ENCODE measurements at regions not wholly inside any gene's neighbourhood (a gene's known extent, or its start where the extent isn't known, plus 50 kb on each side); places are given as distances from the start of the nearest gene placed in this dataset.

DNA sequence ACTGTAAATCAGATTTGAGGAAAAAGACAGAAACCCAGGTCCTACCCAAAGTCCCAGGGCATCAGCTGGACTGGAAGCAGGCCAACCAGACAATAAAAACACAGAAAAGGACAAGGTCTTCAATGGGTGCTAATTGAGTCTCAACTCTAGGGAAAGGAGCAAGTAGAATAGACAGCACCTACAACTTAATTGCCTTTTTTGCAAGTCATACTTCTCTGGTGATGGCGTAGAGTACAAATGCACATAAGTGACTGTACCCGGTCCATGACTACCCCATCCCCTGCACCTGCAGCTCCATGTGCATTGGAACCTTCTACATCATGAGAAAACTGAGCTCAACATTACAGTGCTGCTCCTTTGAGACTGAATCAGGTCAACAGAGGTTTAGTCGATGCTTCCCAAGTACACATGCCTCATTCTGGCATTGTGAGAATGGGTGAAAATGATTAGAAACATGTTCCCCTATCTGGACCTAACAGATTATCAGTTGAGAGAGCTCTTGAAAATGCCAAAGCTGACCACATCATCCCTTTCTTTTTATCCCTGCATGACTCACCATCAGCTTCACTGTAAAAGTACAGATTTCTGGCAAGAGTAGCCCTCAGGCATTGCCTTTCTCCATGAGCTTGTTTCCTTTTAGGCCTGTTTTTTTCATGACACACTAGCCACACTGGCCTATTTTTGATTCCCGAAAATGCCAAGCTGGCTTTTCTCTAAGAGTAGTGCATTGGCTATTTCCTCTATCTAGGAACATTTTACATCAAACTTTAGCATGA is 298.3 kb downstream of the HS3ST1 start:
- H3K27me3 ChIP-seq: no peaks in the 10 kb centered on the region
- TF ChIP-seq, protein P1, sequence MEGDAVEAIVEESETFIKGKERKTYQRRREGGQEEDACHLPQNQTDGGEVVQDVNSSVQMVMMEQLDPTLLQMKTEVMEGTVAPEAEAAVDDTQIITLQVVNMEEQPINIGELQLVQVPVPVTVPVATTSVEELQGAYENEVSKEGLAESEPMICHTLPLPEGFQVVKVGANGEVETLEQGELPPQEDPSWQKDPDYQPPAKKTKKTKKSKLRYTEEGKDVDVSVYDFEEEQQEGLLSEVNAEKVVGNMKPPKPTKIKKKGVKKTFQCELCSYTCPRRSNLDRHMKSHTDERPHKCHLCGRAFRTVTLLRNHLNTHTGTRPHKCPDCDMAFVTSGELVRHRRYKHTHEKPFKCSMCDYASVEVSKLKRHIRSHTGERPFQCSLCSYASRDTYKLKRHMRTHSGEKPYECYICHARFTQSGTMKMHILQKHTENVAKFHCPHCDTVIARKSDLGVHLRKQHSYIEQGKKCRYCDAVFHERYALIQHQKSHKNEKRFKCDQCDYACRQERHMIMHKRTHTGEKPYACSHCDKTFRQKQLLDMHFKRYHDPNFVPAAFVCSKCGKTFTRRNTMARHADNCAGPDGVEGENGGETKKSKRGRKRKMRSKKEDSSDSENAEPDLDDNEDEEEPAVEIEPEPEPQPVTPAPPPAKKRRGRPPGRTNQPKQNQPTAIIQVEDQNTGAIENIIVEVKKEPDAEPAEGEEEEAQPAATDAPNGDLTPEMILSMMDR (IDR thresholded peaks at IDR 0.05): no peak
- no peak for TF ChIP-seq POLR2A (IDR thresholded peaks at IDR 0.05)

DNA sequence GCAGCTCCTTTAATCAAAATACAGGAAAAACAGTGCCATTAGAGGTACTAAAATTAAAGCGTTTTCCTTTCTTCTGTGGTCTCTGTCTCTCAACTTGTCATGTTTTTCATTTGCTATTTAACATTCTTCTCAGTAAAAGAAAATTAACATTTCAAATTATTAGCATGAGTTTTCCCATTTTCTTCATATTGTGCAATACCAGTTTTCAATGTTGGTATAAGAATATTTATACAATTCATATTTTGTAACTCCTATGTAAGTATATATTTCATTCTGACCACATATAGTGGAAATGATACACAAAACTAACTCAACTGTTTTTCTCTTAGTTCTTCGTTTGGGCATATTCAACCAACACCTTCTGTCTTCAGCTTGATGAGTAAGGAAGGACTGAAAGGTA is 308.3 kb downstream of the HS3ST1 start:
- Histone ChIP-seq H3K4me1 (no peaks in the 10 kb centered on the region), H3K4me3 (no peak overlapping the region), H3K36me3 (no peaks in the 10 kb centered on the region), H3K27me3 (no peaks in the 10 kb centered on the region), H3K27ac (no peak overlapping the region), H3K9me3 (no peaks in the 10 kb centered on the region)
- TF ChIP-seq POLR2A (IDR thresholded peaks at IDR 0.05): no peak
- DNase-seq: no peak

More for the DNA sequence above, 298.3 kb downstream of the HS3ST1 start:
- H3K4me3 ChIP-seq: no peak overlapping the region
- H3K9me3 ChIP-seq: no peaks in the 10 kb centered on the region
- no peaks in the 10 kb centered on the region for H3K36me3 ChIP-seq
- no peaks in the 10 kb centered on the region for H3K4me1 ChIP-seq
- H3K27ac ChIP-seq: no peak overlapping the region
- no peak for DNase-seq

DNA sequence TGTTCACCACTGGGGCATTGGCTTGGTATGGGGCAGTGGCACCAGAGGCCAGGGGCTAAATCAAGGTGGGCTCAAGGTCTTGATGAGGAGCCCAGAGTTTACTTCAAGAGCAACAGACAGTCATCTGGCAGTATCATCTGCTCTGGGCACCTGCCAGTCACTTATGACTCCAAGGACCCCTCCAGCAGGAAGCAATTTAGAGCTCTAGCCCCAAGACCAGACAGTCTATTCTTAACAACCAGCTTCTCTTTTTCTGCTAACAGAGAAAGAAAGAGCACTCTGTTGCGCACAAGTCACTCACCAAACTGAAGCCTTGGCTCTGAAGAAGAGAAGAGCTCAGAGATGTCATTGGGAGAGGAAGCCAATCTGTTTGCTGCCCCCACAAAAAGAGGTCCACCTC is 309.2 kb downstream of the HS3ST1 start:
- no peaks in the 10 kb centered on the region for H3K27me3 ChIP-seq
- no peak overlapping the region for H3K27ac ChIP-seq
- TF ChIP-seq, protein P1 (IDR thresholded peaks at IDR 0.05): no peak
- no peak for TF ChIP-seq POLR2A (IDR thresholded peaks at IDR 0.05)
- no peaks in the 10 kb centered on the region for H3K36me3 ChIP-seq
- no peaks in the 10 kb centered on the region for H3K9me3 ChIP-seq
- no peaks in the 10 kb centered on the region for H3K4me1 ChIP-seq
- H3K4me3 ChIP-seq: no peak overlapping the region
- DNase-seq: no peak

DNA sequence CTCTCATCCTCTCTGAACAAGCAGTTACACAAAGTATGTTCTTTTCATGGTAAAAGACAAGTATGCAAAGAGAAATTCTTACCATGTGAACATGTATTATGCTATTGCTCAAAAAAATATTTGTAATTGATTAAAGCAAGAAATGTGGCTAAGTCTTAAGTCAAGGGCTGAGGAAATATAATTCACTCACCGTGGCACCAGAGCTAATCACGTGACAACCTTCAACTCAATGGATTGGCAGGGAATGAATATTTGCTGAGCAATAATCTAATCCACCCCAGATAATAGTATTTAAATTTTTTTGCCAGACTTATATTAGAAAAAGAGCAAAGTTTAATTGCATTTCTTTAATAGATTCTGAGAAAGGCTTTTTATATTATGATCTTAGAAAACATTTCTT is 310.2 kb downstream of the HS3ST1 start:
- no peak for TF ChIP-seq POLR2A (IDR thresholded peaks at IDR 0.05)
- TF ChIP-seq, protein P1 (IDR thresholded peaks at IDR 0.05): no peak
- H3K9me3 ChIP-seq: no peaks in the 10 kb centered on the region
- no peaks in the 10 kb centered on the region for H3K27me3 ChIP-seq
- DNase-seq: no peak
- H3K27ac ChIP-seq: no peak overlapping the region
- H3K36me3 ChIP-seq: no peaks in the 10 kb centered on the region
- H3K4me1 ChIP-seq: no peaks in the 10 kb centered on the region
- H3K4me3 ChIP-seq: no peak overlapping the region

DNA sequence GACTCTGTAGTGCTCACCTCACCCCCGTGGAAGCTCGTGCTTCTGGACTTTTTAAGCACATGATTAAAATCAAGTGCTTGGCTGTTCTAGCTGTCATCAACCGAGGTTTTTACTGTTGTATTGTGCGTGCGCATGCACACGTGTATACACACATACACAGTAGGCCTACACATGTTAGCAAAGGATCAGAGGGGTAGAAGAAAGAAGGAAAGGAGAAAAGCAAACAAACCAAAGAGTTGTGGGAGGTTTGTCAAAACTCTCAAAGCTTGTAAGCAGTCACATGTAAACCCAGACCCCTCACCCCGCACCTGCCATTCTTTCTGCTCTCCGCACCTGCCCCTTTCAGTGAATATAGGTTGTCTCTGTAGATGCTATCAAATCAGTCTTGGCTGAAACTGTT is 311.8 kb downstream of the HS3ST1 start:
- Histone ChIP-seq H3K9me3 (no peaks in the 10 kb centered on the region), H3K27ac (no peak overlapping the region), H3K4me3 (no peak overlapping the region), H3K27me3 (no peaks in the 10 kb centered on the region), H3K4me1 (no peaks in the 10 kb centered on the region), H3K36me3 (no peaks in the 10 kb centered on the region)
- DNase-seq: no peak
- TF ChIP-seq, protein P1 (IDR thresholded peaks at IDR 0.05): no peak
- no peak for TF ChIP-seq POLR2A (IDR thresholded peaks at IDR 0.05)

DNA sequence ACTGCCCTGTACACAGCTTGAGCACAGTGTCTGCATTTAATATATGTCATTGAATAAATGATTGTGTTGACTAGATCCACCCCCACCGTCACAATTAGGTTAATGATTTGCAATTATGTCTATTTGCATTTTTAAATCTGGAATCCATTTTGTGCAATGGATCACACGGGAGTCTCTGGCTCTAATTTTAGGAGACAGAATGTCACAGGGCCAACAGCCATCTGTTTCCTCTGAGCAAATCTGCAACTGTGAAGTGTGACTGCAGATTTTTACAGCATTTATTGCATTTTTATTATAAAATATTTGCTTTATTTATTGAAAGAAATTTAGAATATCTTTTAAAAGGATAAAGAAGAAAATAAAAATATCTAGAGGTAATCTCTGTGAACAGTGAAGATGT is 316.8 kb downstream of the HS3ST1 start:
- Histone ChIP-seq H3K36me3 (no peaks in the 10 kb centered on the region), H3K27ac (no peak overlapping the region), H3K9me3 (no peaks in the 10 kb centered on the region), H3K4me1 (no peaks in the 10 kb centered on the region), H3K27me3 (no peaks in the 10 kb centered on the region), H3K4me3 (no peak overlapping the region)
- TF ChIP-seq POLR2A (IDR thresholded peaks at IDR 0.05): no peak
- TF ChIP-seq, protein P1 (IDR thresholded peaks at IDR 0.05): no peak
- no peak for DNase-seq
